ENCODE measurements at regions not wholly inside any gene's neighbourhood (a gene's known extent, or its start where the extent isn't known, plus 50 kb on each side); places are given as distances from the start of the nearest gene placed in this dataset.
"Not testable (repeated sequence)": the region's sequence is repeated elsewhere in the genome, so short reads cannot be mapped to it uniquely, and the experiment has no call there.

- TF ChIP-seq EHMT2 (IDR thresholded peaks at IDR 0.05; ENCODE audit: low read depth), result no peak
- TF ChIP-seq, protein P1, sequence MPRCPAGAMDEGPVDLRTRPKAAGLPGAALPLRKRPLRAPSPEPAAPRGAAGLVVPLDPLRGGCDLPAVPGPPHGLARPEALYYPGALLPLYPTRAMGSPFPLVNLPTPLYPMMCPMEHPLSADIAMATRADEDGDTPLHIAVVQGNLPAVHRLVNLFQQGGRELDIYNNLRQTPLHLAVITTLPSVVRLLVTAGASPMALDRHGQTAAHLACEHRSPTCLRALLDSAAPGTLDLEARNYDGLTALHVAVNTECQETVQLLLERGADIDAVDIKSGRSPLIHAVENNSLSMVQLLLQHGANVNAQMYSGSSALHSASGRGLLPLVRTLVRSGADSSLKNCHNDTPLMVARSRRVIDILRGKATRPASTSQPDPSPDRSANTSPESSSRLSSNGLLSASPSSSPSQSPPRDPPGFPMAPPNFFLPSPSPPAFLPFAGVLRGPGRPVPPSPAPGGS (IDR thresholded peaks at IDR 0.05), result no peak
- TF ChIP-seq EHF (CRISPR knock-in tag; IDR thresholded peaks at IDR 0.05), result no peak
- no peak for TF ChIP-seq TP53 (CRISPR knock-in tag; IDR thresholded peaks at IDR 0.05)
- no peak for TF ChIP-seq POLR2AphosphoS2 (conservative IDR thresholded peaks at IDR 0.05; ENCODE audit: low read length)
- TF ChIP-seq ZC3H11A (IDR thresholded peaks at IDR 0.05), result no peak
- TF ChIP-seq, protein P2, sequence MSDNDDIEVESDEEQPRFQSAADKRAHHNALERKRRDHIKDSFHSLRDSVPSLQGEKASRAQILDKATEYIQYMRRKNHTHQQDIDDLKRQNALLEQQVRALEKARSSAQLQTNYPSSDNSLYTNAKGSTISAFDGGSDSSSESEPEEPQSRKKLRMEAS (IDR thresholded peaks at IDR 0.05), result no peak
- TF ChIP-seq NPAS2 (CRISPR knock-in tag; IDR thresholded peaks at IDR 0.05; ENCODE audit: borderline replicate concordance), result no peak
- TF ChIP-seq ZSCAN20 (CRISPR knock-in tag; IDR thresholded peaks at IDR 0.05), result no peak
- no peak for TF ChIP-seq MAFK (IDR thresholded peaks at IDR 0.05; ENCODE audit: partially characterized antibody)
- no peak for DNase-seq (ENCODE audit: low read depth in 1 of 2, low spot score in 1 of 2)
- Histone ChIP-seq H3K27ac (no peak overlapping the region), H3K9me3 (peaks cover 9% of the 10 kb centered on the region; the same call in 1 of the 3 replicates), H3K4me2 (no peak overlapping the region), H3K4me3 (no peak overlapping the region), H3K4me1 (no peaks in the 10 kb centered on the region)
- 4% methylated on average over 2 of the region's 2 CpGs for WGBS (ENCODE audit: missing lambda C conversion rate)
- CTCF ChIA-PET, result no interaction called here
- FAIRE-seq, result no peak
- POLR2A ChIA-PET, result no interaction called here
- no peak for ATAC-seq
These were observed 85.2 kb upstream of the GRAMD1B start for GRCh38 chr11:123344790-123345357.

- CTCF ChIA-PET; ATAC-seq; H3K9me3 ChIP-seq; H3K4me2 ChIP-seq; POLR2A ChIA-PET; H3K4me1 ChIP-seq; H3K4me3 ChIP-seq; DNase-seq (ENCODE audit: low read depth in 1 of 2, low spot score in 1 of 2); H3K27ac ChIP-seq; FAIRE-seq: not testable (repeated sequence)
- WGBS (ENCODE audit: missing lambda C conversion rate), result 43% methylated on average over 2 of the region's 2 CpGs
These were observed 85.9 kb upstream of the GRAMD1B start for GRCh38 chr11:123344188-123344587.

DNA sequence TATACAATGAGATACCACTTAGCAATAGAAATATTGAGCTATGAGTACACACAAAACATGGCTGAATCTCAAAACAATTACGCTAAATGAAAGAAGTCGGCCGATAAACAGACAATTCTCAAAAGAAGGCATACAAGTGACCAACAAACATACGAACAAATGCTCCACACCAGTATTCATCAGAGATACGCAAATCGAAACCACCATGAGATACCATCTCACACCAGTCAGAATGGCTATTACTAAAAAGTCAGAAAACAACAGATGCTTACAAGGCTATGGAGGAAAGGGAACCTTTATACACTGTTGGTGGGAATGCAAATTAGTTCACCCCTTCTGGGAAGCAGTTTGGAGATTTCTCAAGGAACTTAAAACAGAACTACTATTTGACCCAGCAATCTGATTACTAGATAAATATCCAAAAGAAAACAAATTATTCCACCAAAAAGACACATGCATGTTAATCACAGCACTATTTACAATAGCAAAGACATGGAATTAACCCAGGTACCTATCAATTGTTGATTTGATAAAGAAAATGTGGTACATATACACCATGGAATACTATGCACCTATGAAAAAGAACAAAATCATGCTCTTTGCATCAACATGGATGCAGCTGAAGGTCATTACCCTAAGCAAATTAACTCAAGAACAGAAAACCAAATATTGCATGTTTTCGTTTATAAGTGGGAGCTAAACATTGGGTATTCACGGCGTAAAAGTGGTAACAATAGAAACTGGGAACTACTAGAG is 90.9 kb upstream of the GRAMD1B start:
- H3K27ac ChIP-seq, result no peak overlapping the region
- no peak for TF ChIP-seq RFX5 (IDR thresholded peaks at IDR 0.05)
- no peak for TF ChIP-seq MAZ (IDR thresholded peaks at IDR 0.05; ENCODE audit: borderline replicate concordance, low read depth, low read length)
- TF ChIP-seq ZNF302 (CRISPR knock-in tag; IDR thresholded peaks at IDR 0.05), result no peak
- TF ChIP-seq E2F6 (IDR thresholded peaks at IDR 0.05; ENCODE audit: borderline replicate concordance, low read depth), result no peak
- no peak for TF ChIP-seq CEBPB (IDR thresholded peaks at IDR 0.05)
- TF ChIP-seq SREBF2 (IDR thresholded peaks at IDR 0.05), result no peak
- no peak for TF ChIP-seq SMC3 (IDR thresholded peaks at IDR 0.05)
- TF ChIP-seq, protein P1 (IDR thresholded peaks at IDR 0.05), result no peak
- CTCF ChIA-PET, result no interaction called here
- no peaks in the 10 kb centered on the region for H3K4me1 ChIP-seq
- H3K4me2 ChIP-seq, result no peak overlapping the region
- H3K4me3 ChIP-seq, result no peak overlapping the region
- H3K9me3 ChIP-seq, result no peaks in the 10 kb centered on the region
- no peak for ATAC-seq
- POLR2A ChIA-PET, result no interaction called here
- DNase-seq (ENCODE audit: low read depth in 1 of 2, low spot score in 1 of 2), result no peak
- no peak for FAIRE-seq
- 72% methylated on average over 9 of the region's 9 CpGs for WGBS (ENCODE audit: missing lambda C conversion rate)
